NCI-H1105 treated with DMSO at 0.1 percent for 48 hours (cell line): ENCODE measurements at regions not wholly inside any gene's neighbourhood (a gene's known extent, or its start where the extent isn't known, plus 50 kb on each side); places are given as distances from the start of the nearest gene placed in this dataset.

ENCODE experiments used
- DNase-seq: peaks from one replicate; lab custom pipeline; 2025; lab: John Stamatoyannopoulos, UW

DNA sequence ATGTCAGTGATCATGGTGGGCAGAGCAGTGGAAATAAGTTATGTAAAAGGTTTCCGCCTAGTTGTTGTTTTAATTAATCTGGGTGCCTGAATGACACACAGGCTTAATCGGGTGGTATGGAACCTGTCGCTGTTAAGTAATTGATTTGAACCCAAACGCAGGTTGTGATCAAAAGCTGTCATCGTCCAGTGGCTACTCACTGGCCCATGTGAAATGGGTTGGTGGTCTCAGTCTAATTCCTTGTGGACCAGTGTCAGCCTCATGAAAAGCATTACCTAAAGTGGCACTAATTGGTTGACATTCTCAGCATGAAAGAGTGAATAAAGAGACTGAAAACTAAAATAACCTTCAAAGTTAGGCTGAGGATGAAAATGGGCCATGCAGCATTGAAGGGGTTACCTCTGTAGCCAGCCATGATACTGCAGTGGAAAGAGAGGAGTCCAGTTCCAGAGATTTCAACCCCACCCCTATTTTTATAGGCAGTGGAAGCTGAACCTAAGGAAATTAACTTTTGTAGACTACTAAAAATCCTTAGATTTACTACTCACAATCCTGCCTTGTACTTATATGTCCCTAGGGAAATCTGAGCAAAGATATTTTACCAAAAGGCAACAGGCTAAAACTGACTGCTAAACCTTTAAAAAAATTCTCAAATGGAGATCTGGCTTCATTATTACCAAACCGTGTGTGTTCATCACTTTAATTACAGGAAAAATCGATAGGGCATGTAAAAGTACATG, 251.7 kb upstream of the TENM3 start:
- DNase-seq, result no peak

DNA sequence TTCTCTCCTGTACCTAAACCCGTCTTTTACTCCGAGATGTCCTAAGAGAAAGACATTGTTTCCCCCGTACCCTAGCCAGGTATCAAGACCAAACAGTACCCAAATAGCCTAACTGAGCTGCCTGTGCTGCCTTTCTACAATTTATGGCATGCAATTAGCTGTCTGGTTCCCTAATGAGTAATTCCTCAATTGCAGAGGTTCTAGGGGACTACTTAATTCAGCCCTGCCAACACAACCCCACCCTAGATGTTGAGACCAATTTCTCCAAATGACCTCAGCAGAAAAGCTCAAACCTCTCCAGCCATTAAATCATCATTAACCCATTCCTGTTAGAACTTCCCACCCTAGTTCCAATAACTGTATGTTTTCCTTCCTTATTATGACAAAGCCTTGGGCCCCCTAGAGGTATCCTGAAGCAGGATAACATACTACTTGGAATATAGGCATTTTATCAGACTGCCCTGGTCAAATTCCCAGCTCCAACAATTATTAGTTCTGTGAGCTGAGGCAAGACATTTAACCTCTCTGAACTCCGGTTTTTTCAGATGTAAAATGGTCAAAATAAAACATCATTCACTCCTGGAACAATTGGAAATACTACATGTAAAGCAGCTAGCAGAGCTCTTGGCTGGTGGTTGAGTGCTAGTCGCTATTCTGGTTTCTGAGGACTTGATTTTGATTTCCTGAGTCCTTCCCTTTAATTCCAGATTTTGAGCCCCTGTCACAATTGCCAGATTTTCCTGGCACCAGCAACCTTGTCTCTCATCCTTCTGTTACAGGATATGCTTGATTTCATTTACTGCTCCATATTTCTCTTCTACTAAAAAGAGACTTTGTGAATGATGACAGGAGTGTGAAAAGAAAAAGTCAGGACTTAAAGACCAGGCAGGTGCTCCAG, 244.6 kb upstream of the TENM3 start:
- no peak for DNase-seq

DNA sequence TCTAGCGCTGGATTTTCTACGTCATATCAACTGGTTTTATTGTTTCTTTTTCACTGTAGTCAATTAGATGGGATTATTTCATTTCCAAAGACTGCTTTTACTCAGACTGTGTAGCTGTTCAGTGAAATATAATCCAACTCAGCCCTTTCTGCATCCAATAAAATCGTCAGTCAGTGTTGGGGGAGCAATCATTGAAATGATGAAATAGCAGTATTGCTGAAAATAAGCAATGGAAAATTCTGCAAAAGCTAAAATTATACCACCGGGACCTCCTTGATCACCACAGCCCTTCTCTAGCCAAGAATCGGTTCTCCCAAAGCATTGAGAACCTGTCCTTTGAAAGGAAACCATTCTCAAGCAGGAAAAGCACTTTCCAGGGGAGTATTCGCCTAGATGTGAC, 243.1 kb upstream of the TENM3 start:
- DNase-seq, result no peak

GRCh38 chr4:182010876-182011275, 232.3 kb upstream of the TENM3 start:
- DNase-seq, result no peak

- no peak for DNase-seq
Measured at GRCh38 chr4:182014164-182014563, 229.0 kb upstream of the TENM3 start.

GRCh38 chr4:182015014-182015413, 228.2 kb upstream of the TENM3 start:
- DNase-seq, result no peak

- DNase-seq, result no peak
Measured at GRCh38 chr4:182015893-182016292, 227.3 kb upstream of the TENM3 start.

GRCh38 chr4:182017038-182017437, 226.2 kb upstream of the TENM3 start:
- DNase-seq, result no peak

DNA sequence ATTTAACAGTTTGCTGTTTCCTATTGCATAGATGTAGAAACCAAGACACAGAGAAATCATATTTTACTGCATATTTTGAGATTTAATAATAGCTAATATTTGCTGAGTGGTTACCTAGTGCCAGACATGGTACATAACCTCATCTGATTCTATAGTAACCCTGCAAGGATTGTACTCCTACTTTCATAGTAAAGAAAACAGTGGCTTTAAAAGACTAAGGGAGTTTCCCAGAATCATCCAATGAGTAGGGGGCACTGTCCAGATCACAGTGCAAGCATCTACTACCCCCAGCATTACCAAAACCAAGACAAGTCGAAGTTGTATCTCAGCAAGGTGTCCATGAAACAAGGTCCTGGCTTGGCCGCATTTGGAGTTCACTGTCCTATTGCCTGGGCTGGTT, 224.5 kb upstream of the TENM3 start:
- DNase-seq, result no peak

GRCh38 chr4:182019148-182019652, 224.0 kb upstream of the TENM3 start:
- no peak for DNase-seq

DNA sequence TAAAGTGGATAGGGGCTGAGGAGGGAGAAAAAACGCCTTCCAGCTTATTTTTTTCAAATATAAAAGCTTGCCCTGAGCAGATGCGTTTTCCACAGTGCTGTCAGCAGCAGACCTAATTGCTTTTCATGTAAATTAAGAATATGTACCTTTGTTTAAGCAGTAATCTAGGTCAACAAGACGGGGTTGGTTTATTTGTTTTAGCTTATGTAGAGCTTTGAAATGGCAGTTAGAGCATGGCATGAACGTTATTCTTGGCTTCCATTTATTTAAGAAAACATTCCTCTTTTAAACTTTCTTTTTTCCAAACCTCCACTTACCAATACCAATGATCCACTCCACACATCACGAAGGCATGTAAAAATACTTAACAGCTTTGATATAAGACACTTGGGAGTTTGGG, 220.3 kb upstream of the TENM3 start:
- DNase-seq, result peak; percentile 86

DNA sequence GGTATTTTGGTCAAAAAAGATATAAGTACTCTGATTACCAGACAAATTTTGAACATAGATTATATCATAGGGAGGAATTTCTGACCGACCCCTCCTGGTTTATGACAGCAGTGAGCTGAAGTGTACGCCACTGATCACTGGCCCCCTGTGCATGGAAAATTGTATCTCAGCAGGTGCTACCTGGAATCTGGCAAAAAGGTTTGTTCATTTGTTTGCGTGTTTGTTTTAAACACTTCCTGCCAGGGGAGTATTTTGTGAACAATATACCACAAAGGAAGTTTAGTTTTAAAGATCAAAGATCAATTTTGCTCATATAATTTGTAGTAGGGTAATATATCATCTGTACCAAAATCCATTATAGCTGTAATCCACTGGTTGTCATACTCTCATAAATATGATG, 219.7 kb upstream of the TENM3 start:
- DNase-seq, result peak; percentile 69

DNA sequence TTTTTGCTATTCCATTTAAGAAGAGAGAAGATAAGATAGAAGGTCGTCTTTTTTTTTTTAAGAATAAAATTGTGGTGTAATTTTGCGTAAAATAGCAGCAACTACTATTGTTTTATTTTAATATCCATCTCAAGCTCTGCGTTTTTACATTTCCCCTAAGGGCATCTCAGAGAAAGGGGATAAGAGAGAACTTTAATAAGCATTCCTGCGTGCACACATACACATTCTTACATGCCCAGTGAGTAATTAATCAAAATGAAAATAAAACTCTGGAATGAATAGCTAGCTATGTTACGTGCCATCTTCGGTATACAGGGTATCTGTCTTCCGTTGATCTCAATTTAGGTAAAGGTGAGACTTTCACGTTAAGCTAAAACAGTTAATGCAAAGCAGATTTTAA, 200.3 kb upstream of the TENM3 start:
- no peak for DNase-seq

- no peak for DNase-seq
Measured at GRCh38 chr4:182048871-182049270, 194.3 kb upstream of the TENM3 start.

- DNase-seq, result no peak
Measured at GRCh38 chr4:182056866-182057265, 186.3 kb upstream of the TENM3 start.

GRCh38 chr4:182062458-182062857, 180.7 kb upstream of the TENM3 start:
- DNase-seq, result no peak

DNA sequence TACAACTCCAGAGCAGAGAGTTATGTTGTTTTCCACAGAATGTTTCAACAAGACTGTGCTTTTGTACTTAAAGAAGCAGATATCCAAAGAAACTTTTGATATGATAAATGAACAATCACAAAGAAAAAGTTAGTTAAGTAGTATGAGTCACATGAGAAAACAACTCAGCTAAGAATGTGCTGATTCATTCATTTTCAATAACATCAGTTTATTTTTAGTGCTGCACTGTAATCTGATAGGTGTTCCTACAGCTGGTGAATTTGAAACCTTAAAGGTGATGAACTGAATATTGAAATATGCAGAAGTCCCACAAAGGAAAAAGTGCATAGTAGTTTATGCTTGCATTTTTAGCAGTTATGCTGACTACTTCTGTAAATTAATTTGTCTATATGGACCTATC, 180.3 kb upstream of the TENM3 start:
- no peak for DNase-seq

DNA sequence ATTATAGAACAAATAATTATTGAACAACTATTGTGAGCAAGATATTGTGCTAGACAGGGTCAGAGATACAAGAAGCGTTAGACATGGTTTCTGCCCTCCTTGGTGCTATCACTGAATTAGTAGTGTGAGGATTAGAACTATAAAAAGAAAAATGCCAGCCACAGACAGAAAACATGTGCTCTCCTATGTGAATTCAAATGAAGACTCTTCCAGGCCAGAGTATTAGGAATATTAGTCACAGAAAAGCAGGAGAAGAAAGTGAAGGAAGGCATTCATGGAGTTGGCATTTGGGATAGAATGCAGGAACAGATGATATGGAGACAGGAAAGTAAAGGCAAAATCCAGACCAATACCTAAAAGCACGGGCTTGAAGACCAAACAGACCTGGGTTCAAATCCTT, 179.6 kb upstream of the TENM3 start:
- no peak for DNase-seq

DNA sequence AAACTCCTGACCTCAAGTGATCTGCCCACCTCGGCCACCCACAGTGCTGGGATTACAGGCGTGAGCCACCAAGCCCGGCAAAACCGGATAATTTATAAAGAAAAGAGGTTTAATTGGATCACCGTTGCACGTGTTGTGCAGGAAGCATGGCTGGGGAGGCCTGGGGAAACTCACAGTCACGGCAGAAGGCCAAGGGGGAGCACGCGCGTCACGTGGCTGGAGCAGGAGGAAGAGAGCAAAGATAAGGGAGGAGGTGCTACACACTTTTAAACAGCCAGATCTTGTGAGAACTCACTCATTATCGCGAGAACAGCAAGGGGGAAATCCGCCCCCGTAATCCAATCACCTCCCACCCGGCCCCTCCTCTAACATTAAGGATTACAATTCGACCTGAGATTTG, 177.9 kb upstream of the TENM3 start:
- DNase-seq, result no peak

- no peak for DNase-seq
Measured at GRCh38 chr4:182066037-182066436, 177.2 kb upstream of the TENM3 start.

GRCh38 chr4:182067828-182068227, 175.4 kb upstream of the TENM3 start:
- DNase-seq, result no peak

GRCh38 chr4:182068920-182069319, 174.3 kb upstream of the TENM3 start:
- DNase-seq, result no peak

GRCh38 chr4:182073278-182073677, 169.9 kb upstream of the TENM3 start:
- no peak for DNase-seq
